Tibial nerve (tissue), 4 donors: ENCODE measurements at regions not wholly inside any gene's neighbourhood (a gene's known extent, or its start where the extent isn't known, plus 50 kb on each side); places are given as distances from the start of the nearest gene placed in this dataset.

ENCODE experiments used
- EP300 ChIP-seq, 2 donors: sonication (generic); formaldehyde crosslinking; IDR thresholded peaks; one replicate each; pipeline ENCODE4 v1.6.1; 2017; ENCODE audit warnings: antibody characterized with exemption in 2 of 2, mild to moderate bottlenecking in 1 of 2
- POLR2A ChIP-seq, 2 donors: fragments of 450-650 bp; IDR thresholded peaks; one replicate each; pipeline ENCODE4 v1.6.1; 2017; ENCODE audit warnings: antibody characterized with exemption in 2 of 2, mild to moderate bottlenecking in 2 of 2, moderate library complexity in 2 of 2
- TF ChIP-seq, protein P1 (sequence below), 5 experiments: fragments of 200-600 bp in 3 of 5; fragments of 450-650 bp in 2 of 5; sonication (generic) in 3 of 5; IDR thresholded peaks; one replicate each; pipeline ENCODE4 v1.5.1; 2016 to 2019; ENCODE audit warnings: antibody characterized with exemption in 5 of 5, mild to moderate bottlenecking in 3 of 5, moderate library complexity in 2 of 5

DNA sequence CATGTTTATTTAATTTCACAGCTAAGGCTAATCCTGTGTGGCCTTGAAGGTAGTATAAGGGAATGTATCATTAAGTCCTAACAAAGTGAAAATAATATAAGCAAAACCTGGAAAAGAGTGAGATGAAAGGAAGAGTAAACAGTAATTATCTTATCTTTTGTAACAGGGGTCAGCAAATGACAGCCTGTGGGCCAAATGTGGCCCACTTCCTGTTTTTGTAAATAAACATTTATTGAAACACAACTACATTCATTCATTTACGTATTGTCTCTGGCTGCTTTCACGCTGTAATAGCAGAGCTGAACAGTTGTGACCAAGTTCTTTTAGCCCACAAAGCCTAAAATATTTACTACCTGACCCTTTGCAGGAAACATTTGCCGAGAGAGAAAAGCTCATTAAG, 78.4 kb upstream of the HTR4 start:
- TF ChIP-seq POLR2A (IDR thresholded peaks at IDR 0.05) (no peak), EP300 (IDR thresholded peaks at IDR 0.05) (no peak)
- TF ChIP-seq, protein P1, sequence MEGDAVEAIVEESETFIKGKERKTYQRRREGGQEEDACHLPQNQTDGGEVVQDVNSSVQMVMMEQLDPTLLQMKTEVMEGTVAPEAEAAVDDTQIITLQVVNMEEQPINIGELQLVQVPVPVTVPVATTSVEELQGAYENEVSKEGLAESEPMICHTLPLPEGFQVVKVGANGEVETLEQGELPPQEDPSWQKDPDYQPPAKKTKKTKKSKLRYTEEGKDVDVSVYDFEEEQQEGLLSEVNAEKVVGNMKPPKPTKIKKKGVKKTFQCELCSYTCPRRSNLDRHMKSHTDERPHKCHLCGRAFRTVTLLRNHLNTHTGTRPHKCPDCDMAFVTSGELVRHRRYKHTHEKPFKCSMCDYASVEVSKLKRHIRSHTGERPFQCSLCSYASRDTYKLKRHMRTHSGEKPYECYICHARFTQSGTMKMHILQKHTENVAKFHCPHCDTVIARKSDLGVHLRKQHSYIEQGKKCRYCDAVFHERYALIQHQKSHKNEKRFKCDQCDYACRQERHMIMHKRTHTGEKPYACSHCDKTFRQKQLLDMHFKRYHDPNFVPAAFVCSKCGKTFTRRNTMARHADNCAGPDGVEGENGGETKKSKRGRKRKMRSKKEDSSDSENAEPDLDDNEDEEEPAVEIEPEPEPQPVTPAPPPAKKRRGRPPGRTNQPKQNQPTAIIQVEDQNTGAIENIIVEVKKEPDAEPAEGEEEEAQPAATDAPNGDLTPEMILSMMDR (IDR thresholded peaks at IDR 0.05), result no peak
